ENCODE measurements at regions not wholly inside any gene's neighbourhood (a gene's known extent, or its start where the extent isn't known, plus 50 kb on each side); places are given as distances from the start of the nearest gene placed in this dataset.

DNA sequence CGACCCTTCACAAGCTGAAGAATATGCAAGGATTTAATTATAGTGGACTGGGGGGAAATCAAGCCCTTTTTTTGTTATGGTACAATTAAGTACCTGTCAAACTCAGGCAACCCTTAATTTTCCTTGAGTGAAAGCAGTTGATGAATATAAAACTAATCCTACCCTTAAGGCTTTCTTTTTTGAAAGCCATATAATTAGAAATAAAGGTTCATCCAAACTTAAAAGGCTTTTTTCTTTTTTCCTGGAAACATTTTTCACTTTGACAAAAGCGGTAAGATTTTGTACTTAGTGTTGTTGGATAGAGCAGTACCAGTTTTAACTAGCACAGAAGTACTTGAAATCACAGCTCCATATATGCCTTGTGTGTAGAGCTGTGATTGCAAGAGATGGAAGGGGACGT, 91.9 kb upstream of the MANSC4 start:
- POLR2A ChIA-PET, result no interaction called here
- no peaks in the 10 kb centered on the region for H3K4me1 Mint-ChIP-seq
- no peak for DNase-seq
- TF ChIP-seq, protein P1, sequence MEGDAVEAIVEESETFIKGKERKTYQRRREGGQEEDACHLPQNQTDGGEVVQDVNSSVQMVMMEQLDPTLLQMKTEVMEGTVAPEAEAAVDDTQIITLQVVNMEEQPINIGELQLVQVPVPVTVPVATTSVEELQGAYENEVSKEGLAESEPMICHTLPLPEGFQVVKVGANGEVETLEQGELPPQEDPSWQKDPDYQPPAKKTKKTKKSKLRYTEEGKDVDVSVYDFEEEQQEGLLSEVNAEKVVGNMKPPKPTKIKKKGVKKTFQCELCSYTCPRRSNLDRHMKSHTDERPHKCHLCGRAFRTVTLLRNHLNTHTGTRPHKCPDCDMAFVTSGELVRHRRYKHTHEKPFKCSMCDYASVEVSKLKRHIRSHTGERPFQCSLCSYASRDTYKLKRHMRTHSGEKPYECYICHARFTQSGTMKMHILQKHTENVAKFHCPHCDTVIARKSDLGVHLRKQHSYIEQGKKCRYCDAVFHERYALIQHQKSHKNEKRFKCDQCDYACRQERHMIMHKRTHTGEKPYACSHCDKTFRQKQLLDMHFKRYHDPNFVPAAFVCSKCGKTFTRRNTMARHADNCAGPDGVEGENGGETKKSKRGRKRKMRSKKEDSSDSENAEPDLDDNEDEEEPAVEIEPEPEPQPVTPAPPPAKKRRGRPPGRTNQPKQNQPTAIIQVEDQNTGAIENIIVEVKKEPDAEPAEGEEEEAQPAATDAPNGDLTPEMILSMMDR (IDR thresholded peaks at IDR 0.05), result no peak
- no peaks in the 10 kb centered on the region for H3K27me3 Mint-ChIP-seq
- no peaks in the 10 kb centered on the region for H3K36me3 Mint-ChIP-seq (ENCODE audit: low read depth)
- CTCF ChIA-PET, result no interaction called here
- intact Hi-C loops (cut with micrococcal nuclease), result no loop called here
- ATAC-seq (ENCODE audit: low read depth), result no peak
- H3K27ac Mint-ChIP-seq, result no peak overlapping the region
- no peaks in the 10 kb centered on the region for H3K9me3 Mint-ChIP-seq
- no peak overlapping the region for H3K4me3 Mint-ChIP-seq

DNA sequence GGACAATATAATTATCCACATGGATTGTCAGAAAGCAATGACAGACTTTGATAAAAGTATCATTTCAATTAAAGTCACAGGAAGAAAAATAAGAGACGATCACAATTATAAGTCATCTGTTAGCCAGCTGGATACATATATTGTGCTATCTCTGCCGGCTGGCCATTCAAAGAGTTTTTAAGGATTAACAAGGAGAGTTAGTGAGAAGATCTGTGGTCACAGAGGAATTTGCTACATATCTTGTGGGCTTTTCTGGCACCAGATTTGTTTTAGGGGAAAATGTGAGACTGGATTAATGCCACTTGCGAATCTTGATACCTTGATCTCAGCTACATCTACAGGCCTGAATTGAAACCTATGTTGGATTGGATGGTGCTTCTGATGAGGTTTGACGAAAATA, 90.9 kb upstream of the MANSC4 start:
- TF ChIP-seq, protein P1 (IDR thresholded peaks at IDR 0.05), result no peak
- Mint-ChIP-seq H3K9me3 (no peaks in the 10 kb centered on the region), H3K36me3 (ENCODE audit: low read depth) (no peaks in the 10 kb centered on the region), H3K4me1 (no peaks in the 10 kb centered on the region), H3K4me3 (no peak overlapping the region), H3K27me3 (no peaks in the 10 kb centered on the region), H3K27ac (no peak overlapping the region)
- DNase-seq (no peak), ATAC-seq (ENCODE audit: low read depth) (no peak)
- CTCF ChIA-PET, result no interaction called here
- POLR2A ChIA-PET, result no interaction called here
- intact Hi-C loops (cut with micrococcal nuclease), result no loop called here

DNA sequence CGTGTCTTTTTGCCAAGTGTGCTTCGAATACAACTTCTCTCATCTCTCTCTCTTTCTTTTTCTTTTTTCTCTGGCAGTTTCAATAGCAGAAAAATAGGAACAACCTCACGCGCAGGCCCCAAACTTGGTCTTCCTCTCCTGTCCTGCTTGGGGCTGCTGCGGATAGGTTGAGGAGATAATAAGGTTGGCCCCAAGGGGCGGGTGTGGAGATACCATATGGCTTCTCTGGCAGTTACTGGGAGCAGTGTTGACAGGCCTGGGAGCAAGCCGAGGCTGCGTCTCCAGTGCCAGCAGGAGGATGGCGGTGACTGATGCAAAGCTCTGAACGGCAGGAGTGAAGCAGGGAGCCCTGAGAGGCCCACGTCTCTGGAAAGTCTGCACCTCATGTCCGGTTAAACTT, 89.5 kb upstream of the MANSC4 start:
- Mint-ChIP-seq H3K27ac (no peak overlapping the region), H3K36me3 (ENCODE audit: low read depth) (no peaks in the 10 kb centered on the region), H3K4me3 (no peak overlapping the region), H3K9me3 (no peaks in the 10 kb centered on the region), H3K27me3 (no peaks in the 10 kb centered on the region), H3K4me1 (no peaks in the 10 kb centered on the region)
- DNase-seq (no peak), ATAC-seq (ENCODE audit: low read depth) (no peak)
- intact Hi-C loops (cut with micrococcal nuclease), result no loop called here
- ChIA-PET POLR2A (no interaction called here), CTCF (no interaction called here)
- TF ChIP-seq, protein P1 (IDR thresholded peaks at IDR 0.05), result no peak

DNA sequence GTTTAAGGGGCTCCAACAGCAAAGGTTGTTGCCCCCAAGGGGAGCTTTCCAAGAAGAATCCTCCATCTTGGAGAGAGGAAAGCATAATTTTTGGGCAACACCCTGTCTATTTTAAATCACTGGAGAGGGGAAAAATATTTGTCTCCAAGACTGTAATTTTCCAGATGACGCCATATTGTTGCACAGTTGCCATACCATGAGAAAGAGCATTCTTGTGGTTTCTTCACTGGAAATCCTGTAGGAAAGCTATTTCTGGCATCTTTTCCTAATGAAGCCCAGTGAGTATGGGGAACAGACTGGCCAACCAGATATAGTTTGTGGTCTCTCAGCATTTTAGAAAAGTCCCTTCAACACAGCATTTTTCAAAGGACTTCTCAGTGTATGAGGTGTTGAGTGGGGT, 88.1 kb upstream of the MANSC4 start:
- intact Hi-C loops (cut with micrococcal nuclease), result no loop called here
- Mint-ChIP-seq H3K27ac (no peak overlapping the region), H3K4me1 (no peaks in the 10 kb centered on the region), H3K4me3 (no peak overlapping the region), H3K9me3 (no peaks in the 10 kb centered on the region), H3K27me3 (no peaks in the 10 kb centered on the region), H3K36me3 (ENCODE audit: low read depth) (no peaks in the 10 kb centered on the region)
- CTCF ChIA-PET, result no interaction called here
- POLR2A ChIA-PET, result no interaction called here
- TF ChIP-seq, protein P1 (IDR thresholded peaks at IDR 0.05), result no peak
- ATAC-seq (ENCODE audit: low read depth), result no peak
- DNase-seq, result no peak

DNA sequence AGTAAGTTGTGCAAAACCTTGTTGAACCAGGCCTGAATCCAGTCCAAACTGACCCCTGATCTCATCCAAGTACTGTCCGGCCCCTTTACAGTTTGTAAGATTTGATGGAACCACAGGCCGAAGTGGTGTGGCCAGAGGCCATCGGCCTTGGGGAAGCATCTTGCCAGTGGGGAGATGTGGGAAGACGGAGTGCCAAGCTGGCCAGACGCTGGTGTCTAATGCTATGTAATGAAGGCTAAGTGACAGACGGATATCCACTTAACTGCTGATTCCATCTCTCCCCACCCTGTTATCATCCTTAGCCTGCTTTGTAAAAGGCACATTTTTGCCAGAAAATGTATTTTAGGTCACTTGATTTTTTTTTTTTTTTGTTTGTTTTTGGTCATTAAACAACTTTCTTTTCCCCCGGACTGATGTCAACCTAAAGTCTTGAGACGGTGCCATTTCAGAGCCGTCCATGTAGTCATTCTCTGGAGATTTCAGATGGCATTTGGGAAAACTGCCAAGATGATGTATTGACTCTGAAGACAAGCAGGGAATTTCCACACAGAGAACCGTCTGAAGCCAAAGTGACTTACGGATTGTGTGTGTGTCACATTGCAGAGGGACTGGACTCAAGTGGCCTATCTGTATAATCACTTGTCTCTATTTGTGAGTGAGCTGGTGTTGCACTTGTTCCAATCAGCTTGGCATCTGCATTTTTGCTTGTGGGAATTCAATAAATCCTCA, 86.5 kb upstream of the MANSC4 start:
- H3K4me1 Mint-ChIP-seq, result no peaks in the 10 kb centered on the region
- ChIA-PET CTCF (no interaction called here), POLR2A (no interaction called here)
- H3K27me3 Mint-ChIP-seq, result no peaks in the 10 kb centered on the region
- intact Hi-C loops (cut with micrococcal nuclease), result no loop called here
- no peak for ATAC-seq (ENCODE audit: low read depth)
- no peaks in the 10 kb centered on the region for H3K36me3 Mint-ChIP-seq (ENCODE audit: low read depth)
- DNase-seq, result no peak
- H3K27ac Mint-ChIP-seq, result no peak overlapping the region
- H3K9me3 Mint-ChIP-seq, result no peaks in the 10 kb centered on the region
- H3K4me3 Mint-ChIP-seq, result no peak overlapping the region
- TF ChIP-seq, protein P1 (IDR thresholded peaks at IDR 0.05), result no peak
